AG04449 (cell line): ENCODE measurements at regions not wholly inside any gene's neighbourhood (a gene's known extent, or its start where the extent isn't known, plus 50 kb on each side); places are given as distances from the start of the nearest gene placed in this dataset.

Experiments
- CTCF ChIA-PET: fragments of 350-600 bp; formaldehyde crosslinking; extraction: SDS; loops from one replicate; lab custom pipeline; 2021; ENCODE audit warnings: antibody characterized with exemption; lab: Yijun Ruan, JAX
- POLR2A ChIA-PET: fragments of 400-600, 350-600 bp; formaldehyde crosslinking; extraction: SDS; loops from one replicate; lab custom pipeline; 2020; ENCODE audit warnings: antibody characterized with exemption, inconsistent platforms; lab: Yijun Ruan, JAX
- DNase-seq: peaks from one replicate; pipeline ENCODE4 v3.0.0-alpha.2; 2010; ENCODE audit warnings: low read depth, low spot score
- H3K4me3 ChIP-seq: 2 replicates; pipeline ENCODE4 v1.5.1; 2011; ENCODE audit warnings: low read depth, mild to moderate bottlenecking, control low read depth, low read length
- CTCF ChIP-seq: IDR thresholded peaks from one replicate; pipeline ENCODE4 v1.5.1; 2011; ENCODE audit warnings: mild to moderate bottlenecking, moderate library complexity, low read length, control low read depth, inconsistent platforms; ENCODE audit not compliant: insufficient read depth; ENCODE audit errors: missing control alignments

GRCh38 chr5:114838937-114839336 is 330.8 kb downstream of the TRIM36 start:
- ChIA-PET POLR2A (no interaction called here), CTCF (no interaction called here)
- DNase-seq = no peak
- TF ChIP-seq CTCF = no peak
- H3K4me3 ChIP-seq = no peak overlapping the region

- no peak for DNase-seq
- no peak for TF ChIP-seq CTCF
- CTCF ChIA-PET = no interaction called here
- no peak overlapping the region for H3K4me3 ChIP-seq
- POLR2A ChIA-PET = no interaction called here
Observed at GRCh38 chr5:114830114-114830513, 339.6 kb downstream of the TRIM36 start.

DNA sequence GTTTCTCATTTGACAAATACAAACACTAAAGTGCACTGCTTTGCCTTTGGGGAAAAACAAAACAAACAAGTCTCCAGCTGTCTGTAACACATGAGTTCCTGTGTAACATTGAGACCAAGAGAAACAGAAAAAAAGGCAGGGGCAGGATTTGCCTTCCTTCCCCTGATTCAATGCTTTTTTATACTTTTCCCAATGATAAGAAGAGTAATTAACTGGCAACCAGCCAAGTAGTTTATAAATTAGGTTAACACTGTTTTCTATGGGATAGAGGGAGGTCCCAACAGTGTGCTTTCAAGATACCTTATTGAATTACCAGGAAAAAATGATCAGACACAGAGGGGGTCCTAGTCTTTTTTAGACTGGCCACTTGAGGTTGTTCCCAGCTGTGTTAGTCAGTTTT is 346.8 kb downstream of the TRIM36 start:
- H3K4me3 ChIP-seq = no peak overlapping the region
- ChIA-PET CTCF (no interaction called here), POLR2A (no interaction called here)
- no peak for TF ChIP-seq CTCF
- no peak for DNase-seq

DNA sequence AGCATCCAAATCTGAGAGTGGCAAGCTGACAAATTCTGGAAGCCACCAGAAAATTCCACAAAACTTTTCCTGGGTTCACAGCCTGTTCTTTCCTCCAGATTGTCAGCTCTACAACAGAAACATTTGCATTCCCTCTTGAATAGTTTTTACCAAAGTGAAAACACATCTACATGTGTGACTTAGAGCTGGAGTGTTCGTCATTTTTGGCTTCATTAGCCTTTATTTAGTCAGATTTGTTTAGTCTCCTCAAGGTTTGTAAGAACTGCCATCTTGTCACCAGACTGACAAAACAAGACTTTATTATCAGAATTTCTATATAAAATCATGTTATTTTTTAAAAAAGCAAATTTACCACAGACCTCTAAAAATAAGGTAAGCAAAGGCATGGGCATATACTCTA is 347.3 kb downstream of the TRIM36 start:
- ChIA-PET CTCF (no interaction called here), POLR2A (no interaction called here)
- no peak overlapping the region for H3K4me3 ChIP-seq
- TF ChIP-seq CTCF = no peak
- no peak for DNase-seq

DNA sequence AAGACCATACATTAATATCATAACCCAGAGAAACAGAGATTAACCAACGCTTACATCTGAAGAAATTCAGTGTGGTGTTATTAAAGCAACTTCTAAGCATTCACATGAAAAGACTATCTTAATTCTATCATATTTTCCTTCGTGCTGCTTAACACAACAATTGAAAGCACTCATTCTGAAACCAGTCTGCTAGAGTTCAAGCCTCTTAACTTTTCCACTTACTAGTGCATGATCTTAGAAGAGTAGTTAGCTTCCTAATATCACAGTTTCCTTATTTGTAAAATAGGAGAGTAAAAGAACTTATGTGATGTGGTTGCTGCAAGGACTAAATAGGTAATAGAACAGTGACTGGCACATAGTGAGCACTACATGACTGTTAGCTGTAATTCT is 379.3 kb downstream of the TRIM36 start:
- no peak overlapping the region for H3K4me3 ChIP-seq
- POLR2A ChIA-PET = no interaction called here
- CTCF ChIA-PET = interaction anchor here (0.7 to 1.7 kb wide), 2 partner anchors 1110 to 1178 kb away, joined by 3 to 5 read pairs; no protein-coding TSS in a partner anchor
- TF ChIP-seq CTCF = no peak
- no peak for DNase-seq

- ChIA-PET CTCF (interaction anchor here (0.6 to 1.9 kb wide), 7 partner anchors 33 to 1178 kb away, joined by 3 to 7 read pairs (median 3); no protein-coding TSS in a partner anchor), POLR2A (no interaction called here)
- H3K4me3 ChIP-seq = no peak overlapping the region
- TF ChIP-seq CTCF = peak; percentile 14
- peak; percentile 3 for DNase-seq
Observed at GRCh38 chr5:114789773-114790402, 379.8 kb downstream of the TRIM36 start.
